K562 (cell line): ENCODE measurements at regions not wholly inside any gene's neighbourhood (a gene's known extent, or its start where the extent isn't known, plus 50 kb on each side); places are given as distances from the start of the nearest gene placed in this dataset.

Experiments
- BCOR ChIP-seq: fragments of 450-650 bp; IDR thresholded peaks from 2 replicates; pipeline ENCODE4 v1.6.1; 2016
- FUS ChIP-seq: fragments of 200-400 bp; formaldehyde crosslinking; optimal IDR thresholded peaks from 2 replicates; pipeline ENCODE3; 2017; ENCODE audit warnings: low read depth, low read length
- HLTF ChIP-seq: fragments of 450-650 bp; IDR thresholded peaks from 2 replicates; pipeline ENCODE4 v1.6.1; 2016
- PHF8 ChIP-seq: fragments of 200-600 bp; sonication (generic); IDR thresholded peaks from 2 replicates; pipeline ENCODE4 v1.6.1; 2012; ENCODE audit warnings: mixed run types, mild to moderate bottlenecking, inconsistent platforms, low read length, moderate library complexity, borderline replicate concordance
- TARDBP ChIP-seq: fragments of 450-650 bp; IDR thresholded peaks from 2 replicates; pipeline ENCODE4 v1.6.1; 2016
- TEAD2 ChIP-seq: fragments of 450-650 bp; IDR thresholded peaks from 2 replicates; pipeline ENCODE4 v1.6.1; 2016; ENCODE audit warnings: missing genetic modification characterization, control low read depth, missing compliant biosample characterization
- THAP12 ChIP-seq: fragments of 250-450 bp; sonication (Bioruptor Pico); IDR thresholded peaks from 2 replicates; pipeline ENCODE4 v1.9.0; 2021; ENCODE audit warnings: mild to moderate bottlenecking, inconsistent platforms
- YY1 ChIP-seq, 3 experiments: IDR thresholded peaks; 2 replicates each; pipeline ENCODE4 v1.6.1; 2011; ENCODE audit warnings: low read length in 2 of 3, mild to moderate bottlenecking in 2 of 3, moderate library complexity in 2 of 3, borderline replicate concordance in 1 of 3, control low read depth in 1 of 3, low read depth in 1 of 3; ENCODE audit not compliant: insufficient read depth in 3 of 3, insufficient replicate concordance in 2 of 3, control insufficient read depth in 1 of 3, insufficient read length in 1 of 3; ENCODE audit errors: extremely low read depth in 1 of 3
- ZBTB5 ChIP-seq: fragments of 450-650 bp; IDR thresholded peaks from 2 replicates; pipeline ENCODE4 v1.6.1; 2017; ENCODE audit warnings: antibody characterized with exemption
- ZNF217 ChIP-seq: sonication (generic); formaldehyde crosslinking; IDR thresholded peaks from 2 replicates; pipeline ENCODE4 v1.8.0; 2022; ENCODE audit warnings: mild to moderate bottlenecking, missing genetic modification reagents
- ZNF253 ChIP-seq: fragments of 250-450 bp; sonication (Bioruptor Pico); conservative IDR thresholded peaks from 2 replicates; pipeline ENCODE4 v1.6.1; 2021; ENCODE audit warnings: mild to moderate bottlenecking
- ZNF318 ChIP-seq, 2 experiments: fragments of 450-650 bp; IDR thresholded peaks; 2 replicates each; pipeline ENCODE4 v1.6.1; 2016; ENCODE audit warnings: mild to moderate bottlenecking in 2 of 2, borderline replicate concordance in 1 of 2, low read depth in 1 of 2, moderate library complexity in 1 of 2
- ZNF551 ChIP-seq: fragments of 250-450 bp; sonication (Bioruptor Pico); IDR thresholded peaks from 2 replicates; pipeline ENCODE4 v1.5.0; 2021; ENCODE audit warnings: mild to moderate bottlenecking, moderate library complexity

GRCh38 chr6:15905488-15906419 is 223.1 kb upstream of the MYLIP start (continued):
- TF ChIP-seq ZBTB5 (no peak), ZNF551 (no peak), BCOR (peak; percentile 61; the same call in 1 of the 2 replicates), TARDBP (0 out of 2 replicates have a peak, but pooled peaks have one; percentile 76), FUS (no peak), TEAD2 (tag) (0 out of 2 replicates have a peak, but pooled peaks have one; percentile 45), ZNF253 (CRISPR knock-in tag) (no peak), THAP12 (CRISPR knock-in tag) (0 out of 2 replicates have a peak, but pooled peaks have one; percentile 20), PHF8 (no peak; the same call in 1 of the 2 replicates), ZNF318 (IDR thresholded peaks at IDR 0.05; ENCODE audit: borderline replicate concordance in 1 of 2, low read depth in 1 of 2) (peak in 1 of 2 experiments; percentile 87; a peak in 2 of 4 replicates), HLTF (peak; percentile 78; the same call in 1 of the 2 replicates), YY1 (IDR thresholded peaks at IDR 0.05; ENCODE audit: borderline replicate concordance in 1 of 3, control insufficient read depth in 1 of 3, extremely low read depth in 1 of 3, insufficient read depth in 3 of 3, insufficient read length in 1 of 3, insufficient replicate concordance in 2 of 3, low read depth in 1 of 3, low read length in 2 of 3) (peak in 1 of 3 experiments; percentile 65), ZNF217 (no peak)
